ENCODE measurements at regions not wholly inside any gene's neighbourhood (a gene's known extent, or its start where the extent isn't known, plus 50 kb on each side); places are given as distances from the start of the nearest gene placed in this dataset.

DNA sequence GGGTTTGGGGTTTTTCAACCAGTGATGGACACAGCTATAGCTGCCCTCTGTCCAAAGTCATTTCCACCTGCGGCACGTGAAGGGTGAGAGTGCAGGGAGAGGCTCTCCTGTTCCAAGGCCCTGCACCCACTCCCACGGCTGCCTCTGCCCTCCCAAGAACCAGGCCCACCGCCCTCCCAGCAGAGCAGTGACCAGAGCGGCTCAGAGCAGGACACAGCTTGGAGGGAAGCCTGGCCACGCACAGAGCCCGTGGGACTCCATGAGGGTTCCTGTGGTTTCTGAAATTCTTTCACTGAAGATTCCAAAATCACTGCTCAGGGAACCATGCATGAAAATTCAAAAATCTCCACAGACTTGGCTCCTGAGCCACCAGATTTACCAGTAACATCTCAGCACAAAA, 67.3 kb upstream of the SALL3 start:
- Histone ChIP-seq H3K4me3 (replicated peaks in 1 of 4; ENCODE audit: control extremely low read depth in 1 of 4, insufficient read depth in 1 of 4, low read depth in 3 of 4, low read length in 4 of 4) (no peak overlapping the region), H3K4me1 (ENCODE audit: control insufficient read depth, extremely low read depth, insufficient read depth, low read length) (no peaks in the 10 kb centered on the region), H2AFZ (ENCODE audit: low read length) (no peak overlapping the region), H3K79me2 (ENCODE audit: control insufficient read depth, insufficient read depth, low read length) (no peaks in the 10 kb centered on the region), H3K36me3 (ENCODE audit: control insufficient read depth, insufficient read depth, low read length) (no peaks in the 10 kb centered on the region), H4K20me1 (ENCODE audit: control insufficient read depth, extremely low read depth, insufficient read depth, low read length) (no peaks in the 10 kb centered on the region), H3K4me2 (ENCODE audit: extremely low read depth, insufficient read depth, low read length) (no peak overlapping the region), H3K27ac (ENCODE audit: insufficient read depth, low read length) (no peak overlapping the region), H3K27me3 (ENCODE audit: control insufficient read depth, insufficient read depth, low read length) (no peaks in the 10 kb centered on the region), H3K9me3 (ENCODE audit: control insufficient read depth, insufficient read depth, low read depth, low read length) (no peaks in the 10 kb centered on the region), H3K9ac (ENCODE audit: insufficient read depth, low read length) (no peak overlapping the region)
- TF ChIP-seq, protein P1, sequence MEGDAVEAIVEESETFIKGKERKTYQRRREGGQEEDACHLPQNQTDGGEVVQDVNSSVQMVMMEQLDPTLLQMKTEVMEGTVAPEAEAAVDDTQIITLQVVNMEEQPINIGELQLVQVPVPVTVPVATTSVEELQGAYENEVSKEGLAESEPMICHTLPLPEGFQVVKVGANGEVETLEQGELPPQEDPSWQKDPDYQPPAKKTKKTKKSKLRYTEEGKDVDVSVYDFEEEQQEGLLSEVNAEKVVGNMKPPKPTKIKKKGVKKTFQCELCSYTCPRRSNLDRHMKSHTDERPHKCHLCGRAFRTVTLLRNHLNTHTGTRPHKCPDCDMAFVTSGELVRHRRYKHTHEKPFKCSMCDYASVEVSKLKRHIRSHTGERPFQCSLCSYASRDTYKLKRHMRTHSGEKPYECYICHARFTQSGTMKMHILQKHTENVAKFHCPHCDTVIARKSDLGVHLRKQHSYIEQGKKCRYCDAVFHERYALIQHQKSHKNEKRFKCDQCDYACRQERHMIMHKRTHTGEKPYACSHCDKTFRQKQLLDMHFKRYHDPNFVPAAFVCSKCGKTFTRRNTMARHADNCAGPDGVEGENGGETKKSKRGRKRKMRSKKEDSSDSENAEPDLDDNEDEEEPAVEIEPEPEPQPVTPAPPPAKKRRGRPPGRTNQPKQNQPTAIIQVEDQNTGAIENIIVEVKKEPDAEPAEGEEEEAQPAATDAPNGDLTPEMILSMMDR (conservative IDR thresholded peaks at IDR 0.05 in 1 of 2, IDR thresholded peaks at IDR 0.05 in 1 of 2; ENCODE audit: low read depth in 1 of 2, low read length in 2 of 2), result no peak
- TF ChIP-seq EZH2 (IDR thresholded peaks at IDR 0.05; ENCODE audit: low read length, missing control alignments), result no peak
- DNase-seq (ENCODE audit: low read depth in 2 of 2), result no peak

DNA sequence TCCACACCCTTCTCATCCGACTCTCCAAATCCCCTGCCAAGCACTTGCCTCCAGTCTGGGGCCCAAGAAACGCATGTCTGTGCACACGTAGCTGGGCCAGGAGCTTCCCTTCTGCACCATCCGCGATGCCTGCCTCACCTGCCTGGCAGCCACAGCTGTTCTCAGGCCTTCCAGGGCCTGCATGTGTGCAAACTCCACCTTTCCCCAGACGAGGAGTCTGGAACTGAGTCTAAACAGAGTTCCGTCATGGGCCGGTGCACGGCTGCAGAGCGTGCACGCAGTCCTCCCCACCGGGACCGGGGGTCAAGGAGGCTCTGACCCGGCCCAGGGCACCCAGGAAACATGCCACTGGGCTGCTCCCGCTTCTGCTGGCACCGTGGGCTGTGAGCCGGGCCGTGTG, 66.8 kb upstream of the SALL3 start:
- no peaks in the 10 kb centered on the region for H3K4me1 ChIP-seq (ENCODE audit: control insufficient read depth, extremely low read depth, insufficient read depth, low read length)
- no peak overlapping the region for H3K4me3 ChIP-seq (replicated peaks in 1 of 4; ENCODE audit: control extremely low read depth in 1 of 4, insufficient read depth in 1 of 4, low read depth in 3 of 4, low read length in 4 of 4)
- H4K20me1 ChIP-seq (ENCODE audit: control insufficient read depth, extremely low read depth, insufficient read depth, low read length), result no peaks in the 10 kb centered on the region
- no peak for TF ChIP-seq EZH2 (IDR thresholded peaks at IDR 0.05; ENCODE audit: low read length, missing control alignments)
- TF ChIP-seq, protein P1 (conservative IDR thresholded peaks at IDR 0.05 in 1 of 2, IDR thresholded peaks at IDR 0.05 in 1 of 2; ENCODE audit: low read depth in 1 of 2, low read length in 2 of 2), result no peak
- no peak overlapping the region for H3K9ac ChIP-seq (ENCODE audit: insufficient read depth, low read length)
- H3K27ac ChIP-seq (ENCODE audit: insufficient read depth, low read length), result no peak overlapping the region
- no peaks in the 10 kb centered on the region for H3K36me3 ChIP-seq (ENCODE audit: control insufficient read depth, insufficient read depth, low read length)
- no peak overlapping the region for H3K4me2 ChIP-seq (ENCODE audit: extremely low read depth, insufficient read depth, low read length)
- H3K9me3 ChIP-seq (ENCODE audit: control insufficient read depth, insufficient read depth, low read depth, low read length), result no peaks in the 10 kb centered on the region
- H3K79me2 ChIP-seq (ENCODE audit: control insufficient read depth, insufficient read depth, low read length), result no peaks in the 10 kb centered on the region
- H3K27me3 ChIP-seq (ENCODE audit: control insufficient read depth, insufficient read depth, low read length), result no peaks in the 10 kb centered on the region
- no peak overlapping the region for H2AFZ ChIP-seq (ENCODE audit: low read length)
- no peak for DNase-seq (ENCODE audit: low read depth in 2 of 2)

DNA sequence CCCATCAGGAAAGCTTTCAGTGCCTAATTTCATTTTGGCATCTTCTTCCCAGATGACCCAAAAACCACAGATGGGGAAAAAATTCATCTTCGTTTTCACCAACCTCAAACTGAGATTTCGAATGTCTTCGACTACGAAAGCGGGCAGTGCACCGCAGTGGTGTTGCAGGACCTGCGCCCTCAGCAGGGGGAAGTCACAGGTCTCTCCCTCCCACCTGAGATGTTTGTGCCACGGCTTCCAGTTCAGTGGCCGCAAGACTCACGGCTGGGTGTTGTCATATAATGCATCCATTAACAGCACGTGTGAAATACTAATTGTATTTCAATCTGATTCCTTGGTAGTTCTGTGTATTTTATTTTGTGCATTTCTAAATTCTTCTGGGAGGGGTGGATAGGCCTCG, 66.2 kb upstream of the SALL3 start:
- TF ChIP-seq, protein P1 (conservative IDR thresholded peaks at IDR 0.05 in 1 of 2, IDR thresholded peaks at IDR 0.05 in 1 of 2; ENCODE audit: low read depth in 1 of 2, low read length in 2 of 2), result no peak
- TF ChIP-seq EZH2 (IDR thresholded peaks at IDR 0.05; ENCODE audit: low read length, missing control alignments), result no peak
- Histone ChIP-seq H3K27me3 (ENCODE audit: control insufficient read depth, insufficient read depth, low read length) (no peaks in the 10 kb centered on the region), H3K79me2 (ENCODE audit: control insufficient read depth, insufficient read depth, low read length) (no peaks in the 10 kb centered on the region), H3K4me3 (replicated peaks in 1 of 4; ENCODE audit: control extremely low read depth in 1 of 4, insufficient read depth in 1 of 4, low read depth in 3 of 4, low read length in 4 of 4) (no peak overlapping the region), H3K9me3 (ENCODE audit: control insufficient read depth, insufficient read depth, low read depth, low read length) (no peaks in the 10 kb centered on the region), H4K20me1 (ENCODE audit: control insufficient read depth, extremely low read depth, insufficient read depth, low read length) (no peaks in the 10 kb centered on the region), H3K27ac (ENCODE audit: insufficient read depth, low read length) (no peak overlapping the region), H3K9ac (ENCODE audit: insufficient read depth, low read length) (no peak overlapping the region), H3K4me1 (ENCODE audit: control insufficient read depth, extremely low read depth, insufficient read depth, low read length) (no peaks in the 10 kb centered on the region), H3K36me3 (ENCODE audit: control insufficient read depth, insufficient read depth, low read length) (no peaks in the 10 kb centered on the region), H3K4me2 (ENCODE audit: extremely low read depth, insufficient read depth, low read length) (no peak overlapping the region), H2AFZ (ENCODE audit: low read length) (no peak overlapping the region)
- DNase-seq (ENCODE audit: low read depth in 2 of 2), result no peak

Measured in fibroblast of lung (primary cell).